OCI-LY3 (cell line): ENCODE measurements at regions not wholly inside any gene's neighbourhood (a gene's known extent, or its start where the extent isn't known, plus 50 kb on each side); places are given as distances from the start of the nearest gene placed in this dataset.

Source experiments
- EZH2phosphoT487 ChIP-seq: fragments of 200-600 bp; shearing (Covaris generic); IDR thresholded peaks from 2 replicates; pipeline ENCODE4 v1.6.1; 2018; ENCODE audit warnings: antibody characterized with exemption, mixed run types, low read depth
- TF ChIP-seq, protein P1 (sequence below): fragments of 200-600, 300-600 bp; sonication (generic); IDR thresholded peaks from 2 replicates; pipeline ENCODE4 v1.5.1; 2014; ENCODE audit warnings: antibody characterized with exemption, low read length, low read depth

DNA sequence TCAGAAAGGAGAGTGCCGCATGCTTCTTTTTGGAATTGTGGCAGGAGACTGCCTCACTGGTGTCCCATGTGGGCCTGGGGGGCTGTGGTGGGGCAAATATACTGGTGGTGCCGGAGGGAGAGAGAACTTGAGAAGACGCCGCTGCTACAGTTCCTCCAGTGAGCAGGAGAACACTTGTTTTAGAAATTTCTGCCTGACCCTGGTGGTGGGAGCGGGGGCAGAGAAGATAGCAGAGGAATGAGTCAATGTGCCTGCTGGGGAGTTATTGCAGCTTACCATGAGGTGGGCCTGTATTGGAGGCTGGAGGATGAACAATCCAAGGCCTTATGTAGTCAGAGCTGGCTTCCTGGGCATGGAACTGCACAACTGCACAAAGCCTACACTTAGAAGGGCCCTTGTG lies 211.8 kb downstream of the SNAPC1 start:
- TF ChIP-seq, protein P1, sequence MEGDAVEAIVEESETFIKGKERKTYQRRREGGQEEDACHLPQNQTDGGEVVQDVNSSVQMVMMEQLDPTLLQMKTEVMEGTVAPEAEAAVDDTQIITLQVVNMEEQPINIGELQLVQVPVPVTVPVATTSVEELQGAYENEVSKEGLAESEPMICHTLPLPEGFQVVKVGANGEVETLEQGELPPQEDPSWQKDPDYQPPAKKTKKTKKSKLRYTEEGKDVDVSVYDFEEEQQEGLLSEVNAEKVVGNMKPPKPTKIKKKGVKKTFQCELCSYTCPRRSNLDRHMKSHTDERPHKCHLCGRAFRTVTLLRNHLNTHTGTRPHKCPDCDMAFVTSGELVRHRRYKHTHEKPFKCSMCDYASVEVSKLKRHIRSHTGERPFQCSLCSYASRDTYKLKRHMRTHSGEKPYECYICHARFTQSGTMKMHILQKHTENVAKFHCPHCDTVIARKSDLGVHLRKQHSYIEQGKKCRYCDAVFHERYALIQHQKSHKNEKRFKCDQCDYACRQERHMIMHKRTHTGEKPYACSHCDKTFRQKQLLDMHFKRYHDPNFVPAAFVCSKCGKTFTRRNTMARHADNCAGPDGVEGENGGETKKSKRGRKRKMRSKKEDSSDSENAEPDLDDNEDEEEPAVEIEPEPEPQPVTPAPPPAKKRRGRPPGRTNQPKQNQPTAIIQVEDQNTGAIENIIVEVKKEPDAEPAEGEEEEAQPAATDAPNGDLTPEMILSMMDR: no peak
- TF ChIP-seq EZH2phosphoT487: no peak
